NCI-H146 treated with DMSO at 0.1 percent for 48 hours (cell line): ENCODE measurements at regions not wholly inside any gene's neighbourhood (a gene's known extent, or its start where the extent isn't known, plus 50 kb on each side); places are given as distances from the start of the nearest gene placed in this dataset.
"Not testable (repeated sequence)": the region's sequence is repeated elsewhere in the genome, so short reads cannot be mapped to it uniquely, and the experiment has no call there.

ENCODE experiments used
- DNase-seq: peaks from one replicate; lab custom pipeline; 2025; ENCODE audit not compliant: unreplicated experiment; lab: John Stamatoyannopoulos, UW

DNA sequence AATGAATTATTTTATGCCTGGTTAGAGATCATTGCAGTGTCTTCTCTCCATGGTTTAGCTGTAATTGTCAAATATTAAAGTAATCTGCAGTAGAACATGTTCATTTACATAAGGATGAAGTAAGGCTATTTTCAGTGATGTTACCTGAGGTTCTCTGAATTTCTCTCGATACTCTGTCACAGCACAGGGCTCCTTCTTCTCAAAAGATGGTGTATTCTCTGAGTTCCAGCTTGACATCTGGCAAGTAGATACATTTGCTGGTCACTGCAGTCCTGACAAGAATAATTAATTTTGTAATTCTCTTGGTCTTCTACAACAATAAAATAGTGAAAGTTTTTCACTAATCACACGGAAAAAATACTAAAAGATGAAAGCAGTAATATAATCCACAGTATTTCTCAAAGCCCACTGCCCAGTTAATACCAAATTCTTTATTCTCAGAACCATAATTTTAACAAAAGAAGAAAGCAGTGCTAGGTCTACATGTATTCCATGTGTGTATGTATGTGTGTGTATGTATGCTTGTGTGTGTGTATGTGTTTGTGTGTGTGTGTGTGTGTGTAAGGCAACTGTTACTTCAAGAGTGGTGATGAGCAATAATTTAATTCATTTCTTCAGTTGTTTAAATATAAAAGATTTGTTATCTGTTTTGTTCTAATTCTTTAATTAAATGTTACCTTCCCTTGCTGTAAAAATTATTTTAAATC is 1165.5 kb upstream of the SLC39A10 start:
- no peak for DNase-seq

DNA sequence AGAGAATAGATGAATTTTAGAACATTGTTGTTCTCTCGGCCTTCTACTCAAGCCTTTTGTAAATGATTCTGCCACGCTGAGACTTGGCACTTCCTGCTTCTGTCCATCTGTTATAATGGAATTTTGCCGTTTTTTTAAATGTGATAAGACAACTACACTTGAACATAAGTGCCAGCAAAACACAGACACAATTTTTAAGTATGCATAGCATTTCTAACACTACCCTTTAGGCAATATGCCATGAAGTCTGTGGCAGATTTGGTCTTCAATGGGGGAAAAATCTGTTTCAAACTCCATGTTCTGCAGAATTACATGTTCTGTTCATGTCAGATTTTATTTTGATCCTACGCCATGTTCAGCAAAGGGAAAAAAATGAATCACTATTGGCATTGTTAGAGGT is 1170.7 kb upstream of the SLC39A10 start:
- DNase-seq: no peak

DNA sequence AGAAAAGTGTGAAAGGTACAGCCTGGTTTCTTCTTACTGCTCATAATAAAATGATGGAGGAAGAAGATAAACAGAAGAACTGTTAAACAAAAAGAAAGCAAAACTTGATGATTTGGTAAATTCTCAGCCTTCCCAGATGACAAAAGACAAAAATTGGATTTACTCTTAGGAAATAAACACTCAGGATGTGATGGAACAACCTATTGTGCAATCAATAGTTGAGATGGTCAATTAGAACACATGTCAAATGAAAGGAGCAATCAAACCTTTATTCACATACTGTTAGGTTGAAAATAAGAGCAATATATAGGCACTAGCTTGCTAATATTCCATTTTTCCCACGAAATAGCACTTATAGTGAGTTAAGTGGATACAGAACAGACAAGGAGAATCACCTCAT is 1174.0 kb upstream of the SLC39A10 start:
- DNase-seq: no peak

DNA sequence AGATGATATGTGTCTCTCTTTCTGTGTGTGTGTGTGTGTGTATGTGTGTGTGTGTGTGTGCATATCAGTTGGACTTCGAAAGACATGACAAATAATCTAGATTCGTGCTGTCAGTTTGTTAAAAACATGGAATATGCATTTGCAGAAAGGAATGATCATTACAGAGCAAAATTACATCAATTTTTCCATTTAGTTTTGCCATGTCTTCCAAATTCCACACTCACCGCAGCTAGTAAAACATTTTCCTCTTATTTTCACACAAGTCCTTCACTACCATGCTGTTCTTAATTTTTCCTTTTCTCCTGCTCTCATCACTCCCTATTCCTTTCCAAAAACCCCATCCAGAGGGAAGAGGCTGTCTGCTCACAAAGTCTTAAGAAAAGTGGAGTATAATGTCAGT is 1191.4 kb upstream of the SLC39A10 start:
- no peak for DNase-seq

DNA sequence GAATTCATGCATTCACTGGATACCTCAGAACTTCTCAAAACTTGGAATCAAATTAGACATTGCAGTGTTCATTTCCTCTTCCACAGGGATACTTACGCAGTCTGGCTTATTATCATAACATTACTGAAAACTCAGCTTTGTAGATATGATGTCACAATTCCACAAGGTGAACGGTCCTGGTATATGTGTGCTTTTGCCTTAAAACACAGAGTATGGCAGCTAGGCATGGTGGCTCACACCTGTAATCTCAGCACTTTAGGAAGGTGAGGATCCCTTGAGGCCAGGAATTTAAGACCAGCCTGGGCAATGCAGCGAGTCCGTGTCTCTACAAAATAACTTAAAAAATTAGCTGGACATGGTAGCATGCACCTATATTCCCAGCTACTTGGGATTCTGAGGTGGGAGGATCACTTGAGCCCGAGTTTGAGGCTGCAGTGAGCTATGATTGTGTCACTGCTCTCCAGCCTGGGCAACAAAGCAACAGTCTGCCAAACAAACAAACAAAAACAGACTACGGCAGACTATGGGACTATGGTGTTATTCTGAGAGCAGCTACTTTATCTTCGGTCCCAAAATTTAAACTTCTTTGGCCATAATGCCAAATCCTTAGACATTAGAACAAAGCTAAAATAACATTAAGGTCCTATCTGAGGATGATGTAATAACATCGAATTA is 1191.9 kb upstream of the SLC39A10 start:
- no peak for DNase-seq

DNA sequence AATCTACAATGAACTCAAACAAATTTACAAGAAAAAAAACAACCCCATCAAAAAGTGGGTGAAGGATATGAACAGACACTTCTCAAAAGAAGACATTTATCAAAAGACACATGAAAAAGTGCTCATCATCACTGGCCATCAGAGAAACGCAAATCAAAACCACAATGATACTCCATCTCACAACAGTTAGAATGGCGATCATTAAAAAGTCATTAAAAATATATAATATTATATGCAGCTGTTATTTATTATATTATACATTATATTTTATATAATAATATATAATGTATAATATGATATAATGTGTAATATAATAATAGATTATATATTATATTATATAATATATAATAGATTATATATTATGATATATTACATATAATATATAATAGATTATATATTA is 1194.1 kb upstream of the SLC39A10 start:
- DNase-seq: not testable (repeated sequence)

DNA sequence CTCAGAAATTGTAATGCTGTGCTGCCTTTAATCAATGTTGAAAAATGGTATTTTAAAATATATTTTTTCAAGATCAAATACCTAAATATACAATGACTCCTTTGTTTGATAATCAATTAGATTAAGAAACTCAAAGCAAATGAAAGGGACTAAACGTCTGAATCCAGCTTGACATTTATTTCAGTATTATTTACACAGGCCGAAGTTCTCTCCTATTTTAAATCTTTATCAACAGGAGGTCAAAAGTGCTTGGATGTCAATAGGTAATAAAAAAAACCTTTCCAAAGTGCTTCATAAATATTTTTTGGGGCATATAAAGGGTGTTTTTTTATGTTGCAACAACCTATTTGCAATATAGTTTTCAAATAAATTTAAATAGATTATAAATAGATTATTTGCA is 1201.7 kb upstream of the SLC39A10 start:
- DNase-seq: no peak

DNA sequence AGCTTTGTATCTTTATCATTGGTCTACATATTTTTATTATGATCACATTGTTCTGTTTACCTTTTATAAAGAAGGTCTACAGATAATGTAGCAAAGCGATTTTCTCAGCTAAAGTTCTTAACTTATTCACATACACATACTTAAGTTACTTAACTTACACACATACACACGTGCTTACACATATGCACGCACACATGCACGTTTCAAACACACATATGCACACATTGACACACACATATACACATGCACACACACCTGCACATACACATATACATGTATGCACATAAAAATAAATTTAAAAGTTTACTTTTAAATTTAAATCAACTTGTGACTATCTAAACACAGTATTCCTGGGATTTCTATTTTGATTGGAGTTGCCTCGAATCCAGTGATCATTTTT is 1204.5 kb upstream of the SLC39A10 start:
- no peak for DNase-seq

DNA sequence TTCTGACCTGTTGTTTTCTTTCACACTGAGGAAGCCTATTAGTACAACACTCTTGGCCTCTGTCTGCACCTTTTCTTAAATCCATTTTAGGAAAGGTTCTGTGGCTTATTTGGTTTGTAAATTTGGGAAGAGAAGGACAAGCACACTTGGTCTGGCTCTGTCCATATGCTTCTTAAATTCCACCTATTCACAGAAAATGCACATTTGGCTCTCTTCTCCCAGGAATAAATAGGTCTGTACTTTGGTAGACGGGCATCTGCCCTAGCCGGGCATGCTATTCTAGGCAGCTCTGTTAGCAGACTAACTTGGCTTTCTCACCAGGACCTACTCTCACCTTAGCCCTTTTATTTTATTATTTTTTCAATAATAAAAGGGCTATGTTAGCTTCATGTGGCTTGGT is 1211.8 kb upstream of the SLC39A10 start:
- no peak for DNase-seq

DNA sequence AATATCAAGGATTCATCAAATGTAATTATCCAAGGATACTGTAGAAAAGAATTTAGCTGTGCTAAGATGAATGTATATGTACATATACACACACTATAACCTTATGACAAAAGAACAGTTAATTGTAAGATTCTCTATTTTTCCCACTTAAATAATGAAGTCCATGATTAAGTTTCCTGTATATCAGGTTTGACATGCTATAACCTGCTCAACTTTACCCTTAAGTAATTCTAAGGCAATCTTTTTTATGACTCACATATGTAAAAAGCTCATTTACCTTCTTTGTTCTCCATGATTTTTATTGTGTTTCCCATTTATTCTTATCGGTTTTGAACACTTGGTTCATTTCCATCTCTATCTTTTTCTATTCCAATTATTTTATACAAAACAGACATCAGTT is 1213.1 kb upstream of the SLC39A10 start:
- DNase-seq: no peak

DNA sequence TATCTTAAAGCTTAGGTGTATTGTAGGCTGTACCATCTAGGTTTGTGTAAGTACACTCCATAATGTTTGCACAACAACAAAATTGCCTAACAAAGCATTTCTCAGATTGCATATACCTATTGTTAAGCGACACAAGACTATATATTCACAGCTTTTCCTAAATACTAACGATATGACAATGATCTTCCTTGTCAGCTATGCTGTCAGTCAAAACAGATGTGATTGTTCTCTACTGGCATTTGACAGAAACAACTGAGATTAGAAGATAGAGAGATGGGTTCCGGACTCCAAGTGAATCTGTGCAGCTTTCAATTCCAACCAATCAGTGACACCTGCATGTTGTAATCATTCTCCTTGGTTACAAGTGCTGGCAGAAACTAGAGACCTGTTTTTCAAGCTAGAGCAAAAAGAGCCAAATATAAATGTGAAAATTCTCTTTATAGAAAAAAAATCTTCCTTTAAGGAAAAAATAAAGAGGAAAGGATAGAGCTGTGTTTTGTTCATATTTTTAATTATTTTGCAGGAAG is 1232.3 kb upstream of the SLC39A10 start:
- DNase-seq: no peak

DNA sequence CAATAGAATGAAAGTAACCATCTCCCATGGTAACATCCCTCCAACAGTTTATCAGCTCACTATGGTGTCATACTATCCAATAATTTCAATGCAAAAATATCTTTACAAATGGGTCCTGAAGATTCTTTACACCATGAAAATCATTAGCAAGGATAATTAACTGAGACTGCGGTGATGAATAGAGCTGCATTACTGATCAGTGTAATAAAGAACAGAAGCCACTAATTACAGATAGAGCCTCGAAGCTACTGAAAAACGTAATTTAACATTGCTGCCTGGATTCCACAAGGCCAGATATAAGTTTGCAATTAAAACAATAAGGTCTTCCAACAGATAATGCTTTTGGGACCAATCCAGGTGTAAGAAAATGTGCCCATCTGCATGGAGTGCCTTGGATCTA is 1245.8 kb upstream of the SLC39A10 start:
- DNase-seq: peak; percentile 39

DNA sequence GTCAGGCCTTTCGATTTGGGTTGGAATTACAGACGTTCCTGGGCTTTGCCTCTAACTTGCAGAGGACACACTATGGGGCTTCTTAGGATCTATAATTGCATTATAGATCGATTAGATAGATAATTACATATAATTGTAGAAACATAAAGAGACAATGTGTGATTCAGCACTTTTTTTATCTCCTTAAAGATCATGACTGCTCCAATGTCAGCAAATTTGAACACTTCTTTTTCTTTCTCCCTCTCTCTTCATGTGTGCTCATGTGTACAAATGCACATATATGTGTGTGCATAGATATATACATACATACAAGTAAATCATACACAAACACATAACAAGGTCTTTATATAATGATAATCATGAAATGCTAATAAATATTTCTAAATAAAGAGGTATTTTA is 1261.2 kb upstream of the SLC39A10 start:
- DNase-seq: peak; percentile 4

DNA sequence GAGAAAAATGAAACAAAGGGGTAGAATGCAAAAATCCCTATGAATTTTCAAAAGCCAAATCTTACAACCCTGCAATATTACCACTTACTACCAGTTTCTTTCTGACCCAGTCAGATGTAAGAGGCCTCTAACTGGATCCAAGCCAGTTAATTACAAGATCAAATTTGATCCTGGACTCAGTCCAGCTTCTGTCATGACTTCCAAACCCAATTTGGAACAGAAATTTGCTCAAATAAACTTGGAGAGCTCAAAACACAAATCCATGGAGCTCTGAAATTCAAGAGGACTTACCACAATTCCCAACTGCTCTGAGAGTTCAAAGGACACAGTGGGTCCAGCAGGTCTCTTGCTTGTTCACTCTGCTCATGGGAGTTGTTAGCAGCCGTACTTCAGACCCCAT is 1271.7 kb upstream of the SLC39A10 start:
- DNase-seq: no peak

DNA sequence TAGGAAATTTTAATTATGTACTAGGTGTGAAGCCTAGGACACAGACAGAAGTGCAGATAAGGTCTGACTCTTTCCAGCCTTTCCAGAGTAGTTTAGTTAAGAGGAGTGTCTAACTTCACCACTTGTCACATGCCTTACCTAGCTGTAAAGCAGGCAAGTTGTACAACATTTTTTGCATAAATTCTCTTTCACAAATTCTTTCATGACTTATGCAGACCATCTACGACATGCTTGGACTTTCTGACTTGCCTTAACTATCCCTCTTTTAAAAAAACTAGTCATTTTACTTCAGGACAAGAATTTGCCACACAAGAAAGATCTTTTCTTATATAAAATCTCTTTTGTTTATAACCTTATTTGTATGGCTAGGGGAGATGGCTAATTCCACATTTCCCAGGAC is 1273.6 kb upstream of the SLC39A10 start:
- no peak for DNase-seq

DNA sequence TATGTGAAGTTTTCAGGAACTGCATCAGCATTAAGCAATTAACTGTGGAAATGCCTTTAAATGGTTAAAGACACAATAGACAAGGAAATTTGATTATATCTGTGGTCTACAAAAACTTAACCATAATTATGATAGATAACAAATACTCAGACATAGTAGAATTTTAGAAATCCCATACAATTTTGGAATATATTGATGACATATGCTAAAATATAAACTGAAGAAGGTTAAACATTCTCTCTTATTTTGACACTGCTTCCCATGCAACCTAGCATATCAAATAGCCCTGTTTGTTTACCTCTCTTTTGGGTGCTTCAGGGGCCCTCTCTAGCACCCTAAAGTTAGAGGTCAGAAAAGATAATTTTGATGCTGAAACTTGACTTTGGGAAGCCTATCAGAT is 1274.8 kb upstream of the SLC39A10 start:
- no peak for DNase-seq

DNA sequence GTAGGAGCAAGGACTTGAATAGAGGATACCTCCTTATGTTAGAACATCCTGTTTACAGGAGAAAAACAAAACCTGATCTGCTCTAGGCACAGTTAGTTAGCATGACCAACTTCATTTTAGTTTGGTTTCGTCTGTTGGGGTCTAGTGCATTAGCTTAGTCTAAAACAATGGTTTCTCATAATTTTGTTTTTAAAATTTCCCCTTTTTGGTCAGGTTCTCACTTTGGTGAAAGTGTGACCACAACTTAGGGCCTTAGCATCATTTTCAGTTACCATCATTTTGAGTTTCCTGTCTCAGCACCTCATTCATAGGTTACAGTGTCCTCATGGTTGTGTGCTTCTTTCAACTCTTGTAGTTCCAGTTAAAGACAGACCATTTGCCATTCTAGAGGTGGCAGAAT is 1277.0 kb upstream of the SLC39A10 start:
- DNase-seq: no peak

DNA sequence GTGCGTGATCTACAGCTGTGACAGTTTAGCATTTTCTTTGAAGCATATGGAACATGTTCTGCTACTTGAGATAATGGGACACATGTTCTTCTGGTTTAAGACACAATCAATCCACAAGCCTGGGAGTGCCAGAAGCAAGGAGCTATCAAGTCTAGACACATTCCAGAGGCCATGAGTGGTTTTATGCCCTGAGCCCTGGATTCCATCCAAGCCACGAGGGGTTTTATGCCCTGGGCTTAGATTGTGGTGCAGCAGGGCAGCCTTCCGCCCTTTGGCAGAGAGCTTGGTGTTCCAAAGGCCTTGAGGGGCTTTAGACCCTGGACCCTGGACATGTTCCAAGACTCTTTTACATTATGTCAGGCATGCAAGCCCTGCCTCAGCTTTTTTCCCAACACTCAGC is 1289.6 kb upstream of the SLC39A10 start:
- not testable (repeated sequence) for DNase-seq

DNA sequence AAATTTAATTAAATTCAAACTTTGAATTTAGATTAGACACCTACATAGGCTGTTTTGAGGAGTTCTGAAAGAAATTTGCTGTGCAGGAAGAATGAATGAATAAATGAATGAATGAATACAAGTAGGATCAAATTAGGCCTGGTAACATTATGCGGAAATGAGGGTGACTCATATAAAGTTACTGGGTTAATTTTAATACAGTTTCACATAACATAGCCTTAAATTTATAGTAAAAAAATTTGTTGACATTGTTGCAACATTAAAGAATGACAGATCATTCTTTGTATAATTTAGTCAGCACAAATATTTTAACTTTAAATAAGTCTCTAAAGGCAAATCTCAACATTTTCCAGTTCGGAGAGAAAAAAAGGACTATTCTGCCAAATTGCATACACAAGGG is 1293.1 kb upstream of the SLC39A10 start:
- DNase-seq: no peak

DNA sequence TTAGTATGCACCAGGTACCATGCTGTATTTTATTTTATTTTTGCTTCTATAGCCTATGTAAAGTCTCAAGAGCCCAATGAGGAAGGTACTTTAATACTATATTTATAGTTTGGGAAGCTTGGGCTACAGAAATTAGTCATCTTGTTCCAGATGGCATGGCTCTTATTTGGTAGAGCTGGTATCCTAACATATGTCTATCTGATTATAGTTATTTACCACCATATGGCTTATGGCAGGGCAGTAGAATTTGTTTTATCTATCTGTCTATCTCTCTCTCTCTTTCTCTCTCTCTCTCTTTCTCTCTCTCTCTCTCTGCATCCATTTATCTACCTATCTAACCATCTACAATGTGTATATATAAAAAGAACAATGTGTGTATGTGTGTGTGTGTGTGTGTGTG is 1293.7 kb upstream of the SLC39A10 start:
- DNase-seq: no peak

DNA sequence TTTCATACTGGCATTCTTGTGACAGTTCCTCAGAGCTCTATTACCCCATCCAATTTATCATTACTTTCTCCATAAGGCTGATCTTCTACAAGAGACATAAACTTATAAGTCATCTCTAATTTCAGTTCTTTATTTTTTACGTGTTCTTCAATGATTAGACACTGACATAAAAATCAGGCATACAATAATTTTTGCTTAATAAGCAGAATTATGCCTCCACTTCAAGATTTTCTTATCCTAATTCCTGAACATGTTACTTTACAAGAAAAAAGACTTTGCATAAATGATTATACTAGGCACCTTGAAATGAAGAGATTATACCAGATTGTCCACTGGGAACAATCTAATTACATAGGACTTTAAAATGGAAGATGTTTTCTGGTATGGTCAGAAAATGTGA is 1304.5 kb upstream of the SLC39A10 start:
- no peak for DNase-seq

DNA sequence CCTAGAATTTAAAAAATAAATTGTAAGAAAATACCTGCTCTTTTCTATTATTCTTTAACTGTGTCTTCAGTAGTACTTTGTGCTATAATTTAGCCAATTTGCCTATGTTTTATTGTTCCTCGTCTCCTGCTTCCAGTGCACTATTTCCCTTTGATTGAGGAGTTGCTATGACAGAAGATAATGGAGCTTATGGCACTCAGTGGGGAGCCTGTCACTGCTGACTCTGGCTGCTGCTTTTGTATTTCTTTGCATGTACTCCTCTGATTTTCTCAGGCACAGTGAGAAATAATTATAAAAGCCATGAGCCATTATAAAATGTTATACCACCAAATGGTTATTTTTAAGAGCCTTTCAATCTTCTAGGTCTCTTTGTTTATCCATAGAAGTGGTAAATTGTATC is 1310.8 kb upstream of the SLC39A10 start:
- peak; percentile 87 for DNase-seq

DNA sequence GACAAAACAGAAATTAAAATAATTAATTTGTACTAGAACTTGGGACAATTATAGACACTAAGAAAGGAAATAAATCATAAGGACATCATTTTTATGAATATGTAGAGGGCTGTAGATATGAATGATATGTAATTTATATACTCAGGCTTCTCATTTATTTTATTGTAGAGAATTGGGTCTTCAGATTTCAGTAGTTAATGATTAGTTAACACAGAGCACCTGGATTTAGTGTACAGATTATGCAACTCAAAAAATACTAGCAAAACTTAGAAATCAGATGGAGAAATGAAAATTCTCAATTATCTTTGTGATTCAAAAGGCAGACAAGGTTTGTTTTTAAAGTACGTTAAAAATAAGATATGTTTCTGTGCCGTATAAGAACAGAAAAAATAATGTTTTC is 1311.7 kb upstream of the SLC39A10 start:
- no peak for DNase-seq
